ENCODE measurements at regions not wholly inside any gene's neighbourhood (a gene's known extent, or its start where the extent isn't known, plus 50 kb on each side); places are given as distances from the start of the nearest gene placed in this dataset.

GRCh38 chr1:116218922-116219321 is 107.7 kb downstream of the MAB21L3 start:
- H2AFZ ChIP-seq (ENCODE audit: low read depth, low read length): no peak overlapping the region
- H3K36me3 Mint-ChIP-seq (ENCODE audit: low read depth, unreplicated experiment): no peaks in the 10 kb centered on the region
- TF ChIP-seq EZH2 (IDR thresholded peaks at IDR 0.05; ENCODE audit: insufficient read depth, low read length): no peak
- no peak for TF ChIP-seq CTCF (IDR thresholded peaks at IDR 0.05; ENCODE audit: insufficient read depth, low read depth, low read length)
- no peaks in the 10 kb centered on the region for H3K27me3 ChIP-seq (ENCODE audit: insufficient read depth, low read length)
- H3K9ac ChIP-seq (ENCODE audit: low read length): no peak overlapping the region
- FAIRE-seq: no peak
- no peak overlapping the region for H3K4me3 ChIP-seq (ENCODE audit: insufficient read depth, low read depth, low read length)
- no peak overlapping the region for H3K4me3 Mint-ChIP-seq (ENCODE audit: unreplicated experiment)
- no peak for DNase-seq (ENCODE audit: low read depth)
- no peaks in the 10 kb centered on the region for H3K4me1 Mint-ChIP-seq (ENCODE audit: low read depth, unreplicated experiment)
- H3K9me3 ChIP-seq (ENCODE audit: insufficient read depth, low read depth, low read length): no peaks in the 10 kb centered on the region
- H3K4me1 ChIP-seq (ENCODE audit: insufficient read depth, low read length): no peaks in the 10 kb centered on the region
- H3K36me3 ChIP-seq (ENCODE audit: insufficient read depth, low read length): no peaks in the 10 kb centered on the region
- no peaks in the 10 kb centered on the region for H3K79me2 ChIP-seq (ENCODE audit: insufficient read depth, low read length)
- H3K27ac Mint-ChIP-seq (ENCODE audit: unreplicated experiment): no peak overlapping the region
- peaks cover 10% of the 10 kb centered on the region for H3K27me3 Mint-ChIP-seq (ENCODE audit: low read depth, unreplicated experiment)
- H3K9me3 Mint-ChIP-seq (ENCODE audit: unreplicated experiment): peaks cover 2% of the 10 kb centered on the region
- H3K4me2 ChIP-seq (ENCODE audit: low read length): no peak overlapping the region
- no peaks in the 10 kb centered on the region for H4K20me1 ChIP-seq (ENCODE audit: insufficient read depth, low read length)
- no peak overlapping the region for H3K27ac ChIP-seq (ENCODE audit: low read depth, low read length)

GRCh38 chr1:116219651-116220434 is 108.6 kb downstream of the MAB21L3 start:
- Histone ChIP-seq H3K9ac (ENCODE audit: low read length) (no peak overlapping the region), H3K27ac (ENCODE audit: low read depth, low read length) (no peak overlapping the region), H3K36me3 (ENCODE audit: insufficient read depth, low read length) (no peaks in the 10 kb centered on the region), H3K4me3 (ENCODE audit: insufficient read depth, low read depth, low read length) (no peak overlapping the region), H3K4me2 (ENCODE audit: low read length) (no peak overlapping the region), H3K9me3 (ENCODE audit: insufficient read depth, low read depth, low read length) (no peaks in the 10 kb centered on the region), H3K4me1 (ENCODE audit: insufficient read depth, low read length) (no peaks in the 10 kb centered on the region), H4K20me1 (ENCODE audit: insufficient read depth, low read length) (no peaks in the 10 kb centered on the region), H3K27me3 (ENCODE audit: insufficient read depth, low read length) (no peaks in the 10 kb centered on the region), H2AFZ (ENCODE audit: low read depth, low read length) (no peak overlapping the region), H3K79me2 (ENCODE audit: insufficient read depth, low read length) (no peaks in the 10 kb centered on the region)
- DNase-seq (ENCODE audit: low read depth) (no peak), FAIRE-seq (no peak)
- H3K9me3 Mint-ChIP-seq (ENCODE audit: unreplicated experiment): peaks cover 2% of the 10 kb centered on the region
- H3K36me3 Mint-ChIP-seq (ENCODE audit: low read depth, unreplicated experiment): no peaks in the 10 kb centered on the region
- H3K27me3 Mint-ChIP-seq (ENCODE audit: low read depth, unreplicated experiment): peaks cover 10% of the 10 kb centered on the region
- no peak overlapping the region for H3K27ac Mint-ChIP-seq (ENCODE audit: unreplicated experiment)
- no peak overlapping the region for H3K4me3 Mint-ChIP-seq (ENCODE audit: unreplicated experiment)
- no peak for TF ChIP-seq CTCF (IDR thresholded peaks at IDR 0.05; ENCODE audit: insufficient read depth, low read depth, low read length)
- no peak for TF ChIP-seq EZH2 (IDR thresholded peaks at IDR 0.05; ENCODE audit: insufficient read depth, low read length)
- H3K4me1 Mint-ChIP-seq (ENCODE audit: low read depth, unreplicated experiment): no peaks in the 10 kb centered on the region

- H4K20me1 ChIP-seq (ENCODE audit: insufficient read depth, low read length): no peaks in the 10 kb centered on the region
- H3K9me3 ChIP-seq (ENCODE audit: insufficient read depth, low read depth, low read length): no peaks in the 10 kb centered on the region
- H3K27ac ChIP-seq (ENCODE audit: low read depth, low read length): no peak overlapping the region
- H3K4me1 ChIP-seq (ENCODE audit: insufficient read depth, low read length): no peaks in the 10 kb centered on the region
- FAIRE-seq: no peak
- H2AFZ ChIP-seq (ENCODE audit: low read depth, low read length): no peak overlapping the region
- no peaks in the 10 kb centered on the region for H3K36me3 Mint-ChIP-seq (ENCODE audit: low read depth, unreplicated experiment)
- no peaks in the 10 kb centered on the region for H3K36me3 ChIP-seq (ENCODE audit: insufficient read depth, low read length)
- peaks cover 2% of the 10 kb centered on the region for H3K9me3 Mint-ChIP-seq (ENCODE audit: unreplicated experiment)
- H3K4me3 ChIP-seq (ENCODE audit: insufficient read depth, low read depth, low read length): no peak overlapping the region
- no peak overlapping the region for H3K4me3 Mint-ChIP-seq (ENCODE audit: unreplicated experiment)
- DNase-seq (ENCODE audit: low read depth): no peak
- H3K27ac Mint-ChIP-seq (ENCODE audit: unreplicated experiment): no peak overlapping the region
- H3K79me2 ChIP-seq (ENCODE audit: insufficient read depth, low read length): no peaks in the 10 kb centered on the region
- TF ChIP-seq CTCF (IDR thresholded peaks at IDR 0.05; ENCODE audit: insufficient read depth, low read depth, low read length): no peak
- TF ChIP-seq EZH2 (IDR thresholded peaks at IDR 0.05; ENCODE audit: insufficient read depth, low read length): no peak
- peaks cover 2% of the 10 kb centered on the region for H3K27me3 Mint-ChIP-seq (ENCODE audit: low read depth, unreplicated experiment)
- H3K9ac ChIP-seq (ENCODE audit: low read length): no peak overlapping the region
- no peak overlapping the region for H3K4me2 ChIP-seq (ENCODE audit: low read length)
- no peaks in the 10 kb centered on the region for H3K4me1 Mint-ChIP-seq (ENCODE audit: low read depth, unreplicated experiment)
- no peaks in the 10 kb centered on the region for H3K27me3 ChIP-seq (ENCODE audit: insufficient read depth, low read length)
Observed at GRCh38 chr1:116224111-116224510, 112.9 kb downstream of the MAB21L3 start.
